ENCODE measurements at regions not wholly inside any gene's neighbourhood (a gene's known extent, or its start where the extent isn't known, plus 50 kb on each side); places are given as distances from the start of the nearest gene placed in this dataset.

DNA sequence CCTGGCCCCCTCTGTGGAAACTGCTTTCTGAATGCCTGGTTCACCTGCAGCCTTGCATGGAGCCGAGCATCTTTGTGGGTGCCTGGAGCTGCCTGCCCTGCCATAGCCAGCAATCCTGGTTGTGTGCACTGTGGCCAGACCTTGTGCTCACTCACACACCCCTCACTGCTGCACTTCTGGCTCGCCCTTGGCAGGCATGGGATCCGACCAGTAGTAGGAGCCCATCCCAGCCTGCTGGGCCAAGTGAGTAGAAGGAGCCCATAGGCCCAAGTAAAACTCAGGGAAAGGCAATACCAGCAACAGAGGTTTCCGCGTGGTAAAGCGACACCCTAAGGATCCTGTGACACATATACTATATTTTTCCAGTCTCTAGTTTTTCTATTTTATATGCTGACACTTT, 270.0 kb upstream of the NAV3 start:
- H3K9me3 ChIP-seq (ENCODE audit: low read depth): no peaks in the 10 kb centered on the region
- TF ChIP-seq, protein P1, sequence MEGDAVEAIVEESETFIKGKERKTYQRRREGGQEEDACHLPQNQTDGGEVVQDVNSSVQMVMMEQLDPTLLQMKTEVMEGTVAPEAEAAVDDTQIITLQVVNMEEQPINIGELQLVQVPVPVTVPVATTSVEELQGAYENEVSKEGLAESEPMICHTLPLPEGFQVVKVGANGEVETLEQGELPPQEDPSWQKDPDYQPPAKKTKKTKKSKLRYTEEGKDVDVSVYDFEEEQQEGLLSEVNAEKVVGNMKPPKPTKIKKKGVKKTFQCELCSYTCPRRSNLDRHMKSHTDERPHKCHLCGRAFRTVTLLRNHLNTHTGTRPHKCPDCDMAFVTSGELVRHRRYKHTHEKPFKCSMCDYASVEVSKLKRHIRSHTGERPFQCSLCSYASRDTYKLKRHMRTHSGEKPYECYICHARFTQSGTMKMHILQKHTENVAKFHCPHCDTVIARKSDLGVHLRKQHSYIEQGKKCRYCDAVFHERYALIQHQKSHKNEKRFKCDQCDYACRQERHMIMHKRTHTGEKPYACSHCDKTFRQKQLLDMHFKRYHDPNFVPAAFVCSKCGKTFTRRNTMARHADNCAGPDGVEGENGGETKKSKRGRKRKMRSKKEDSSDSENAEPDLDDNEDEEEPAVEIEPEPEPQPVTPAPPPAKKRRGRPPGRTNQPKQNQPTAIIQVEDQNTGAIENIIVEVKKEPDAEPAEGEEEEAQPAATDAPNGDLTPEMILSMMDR (IDR thresholded peaks at IDR 0.05; ENCODE audit: poor library complexity): no peak
- TF ChIP-seq EZH2 (IDR thresholded peaks at IDR 0.05; ENCODE audit: borderline replicate concordance) (no peak), EZH2phosphoT487 (IDR thresholded peaks at IDR 0.05; ENCODE audit: low read depth, severe bottlenecking, unreplicated experiment) (no peak)
- no peak overlapping the region for H3K27ac ChIP-seq
- no peaks in the 10 kb centered on the region for H3K79me2 ChIP-seq
- H3K4me1 ChIP-seq (ENCODE audit: insufficient read depth): no peaks in the 10 kb centered on the region
- 91% methylated on average over 6 of the region's 6 CpGs for WGBS (ENCODE audit: low lambda C conversion rate, missing lambda C conversion rate)
- DNase-seq (ENCODE audit: low spot score): no peak
- H3K27me3 ChIP-seq: no peaks in the 10 kb centered on the region
- no peaks in the 10 kb centered on the region for H3K36me3 ChIP-seq (replicated peaks; ENCODE audit: insufficient read depth, low read depth)
- no peaks in the 10 kb centered on the region for H3K9me2 ChIP-seq (replicated peaks; ENCODE audit: insufficient read depth)
- no peak overlapping the region for H3K4me2 ChIP-seq
- no peaks in the 10 kb centered on the region for H4K20me1 ChIP-seq (ENCODE audit: insufficient read depth, poor library complexity, severe bottlenecking)
- no peak overlapping the region for H2AFZ ChIP-seq
- no peak overlapping the region for H3K4me3 ChIP-seq

DNA sequence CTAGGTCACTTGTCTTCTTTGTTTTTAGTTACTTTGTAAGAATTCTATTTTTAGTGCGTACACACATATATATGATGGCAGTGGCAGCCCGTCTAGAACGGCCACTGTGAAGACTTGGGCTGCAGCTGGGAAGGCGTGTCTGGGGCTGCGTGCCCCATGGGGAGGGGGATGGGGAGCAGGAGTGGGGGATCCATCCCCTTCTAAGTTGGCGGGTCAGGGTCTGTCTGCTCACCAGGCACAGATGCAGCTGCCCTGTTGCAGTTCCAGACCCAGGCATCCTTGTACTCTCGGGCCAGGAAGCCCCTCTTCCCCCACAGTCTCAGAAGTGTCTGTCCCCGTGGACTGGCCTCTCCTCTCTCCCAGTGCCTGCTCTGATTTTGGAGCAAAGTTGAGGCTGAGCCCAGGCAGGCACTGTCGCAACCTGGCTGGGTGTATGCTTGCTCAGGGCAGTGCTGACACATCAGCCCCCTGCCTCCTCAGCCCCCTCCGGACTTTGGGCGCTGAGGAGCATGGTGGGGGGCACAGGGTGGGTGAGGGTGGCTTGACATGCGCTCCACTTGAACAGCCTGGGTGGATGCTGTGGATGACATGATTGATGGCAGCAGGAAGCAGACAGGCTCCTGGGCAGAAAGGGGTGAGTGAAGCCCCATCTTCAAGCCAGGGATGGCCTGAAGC, 271.2 kb upstream of the NAV3 start:
- TF ChIP-seq, protein P1 (IDR thresholded peaks at IDR 0.05; ENCODE audit: poor library complexity): no peak
- no peak for TF ChIP-seq EZH2phosphoT487 (IDR thresholded peaks at IDR 0.05; ENCODE audit: low read depth, severe bottlenecking, unreplicated experiment)
- TF ChIP-seq EZH2 (IDR thresholded peaks at IDR 0.05; ENCODE audit: borderline replicate concordance): no peak
- WGBS (ENCODE audit: low lambda C conversion rate, missing lambda C conversion rate): 89% methylated on average over 12 of the region's 12 CpGs
- Histone ChIP-seq H3K4me2 (no peak overlapping the region), H3K79me2 (no peaks in the 10 kb centered on the region), H3K4me1 (ENCODE audit: insufficient read depth) (no peaks in the 10 kb centered on the region), H3K27ac (no peak overlapping the region), H3K4me3 (no peak overlapping the region), H3K27me3 (no peaks in the 10 kb centered on the region), H3K36me3 (replicated peaks; ENCODE audit: insufficient read depth, low read depth) (no peaks in the 10 kb centered on the region), H3K9me2 (replicated peaks; ENCODE audit: insufficient read depth) (no peaks in the 10 kb centered on the region), H4K20me1 (ENCODE audit: insufficient read depth, poor library complexity, severe bottlenecking) (no peaks in the 10 kb centered on the region), H3K9me3 (ENCODE audit: low read depth) (no peaks in the 10 kb centered on the region), H2AFZ (no peak overlapping the region)
- DNase-seq (ENCODE audit: low spot score): no peak

DNA sequence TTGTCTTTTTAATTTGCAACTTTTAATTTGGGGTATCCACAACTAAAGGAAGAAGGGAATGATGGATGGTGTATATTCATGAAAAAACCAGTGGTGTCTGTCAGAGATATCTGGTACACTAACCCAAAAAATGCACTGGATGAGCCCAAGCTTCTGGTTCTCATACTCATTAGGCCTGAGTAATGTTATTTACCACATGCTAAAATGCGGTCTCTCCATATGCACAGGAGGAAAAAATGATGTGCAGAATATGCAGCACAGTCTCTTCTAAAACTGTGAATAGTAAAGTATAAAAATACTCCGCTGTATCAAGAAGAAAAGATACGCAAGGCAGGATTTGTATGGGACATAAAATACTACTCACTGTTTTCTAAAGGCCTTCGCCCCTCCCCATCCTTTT, 275.6 kb upstream of the NAV3 start:
- Histone ChIP-seq H3K4me1 (ENCODE audit: insufficient read depth) (no peaks in the 10 kb centered on the region), H3K79me2 (no peaks in the 10 kb centered on the region), H3K9me3 (ENCODE audit: low read depth) (no peaks in the 10 kb centered on the region), H2AFZ (no peak overlapping the region), H4K20me1 (ENCODE audit: insufficient read depth, poor library complexity, severe bottlenecking) (no peaks in the 10 kb centered on the region), H3K4me2 (no peak overlapping the region), H3K36me3 (replicated peaks; ENCODE audit: insufficient read depth, low read depth) (no peaks in the 10 kb centered on the region), H3K9me2 (replicated peaks; ENCODE audit: insufficient read depth) (no peaks in the 10 kb centered on the region), H3K27ac (no peak overlapping the region), H3K27me3 (no peaks in the 10 kb centered on the region), H3K4me3 (no peak overlapping the region)
- TF ChIP-seq, protein P1 (IDR thresholded peaks at IDR 0.05; ENCODE audit: poor library complexity): no peak
- TF ChIP-seq EZH2phosphoT487 (IDR thresholded peaks at IDR 0.05; ENCODE audit: low read depth, severe bottlenecking, unreplicated experiment): no peak
- TF ChIP-seq EZH2 (IDR thresholded peaks at IDR 0.05; ENCODE audit: borderline replicate concordance): no peak
- WGBS (ENCODE audit: low lambda C conversion rate, missing lambda C conversion rate): 79% methylated on average over 4 of the region's 4 CpGs
- no peak for DNase-seq (ENCODE audit: low spot score)
